OCI-LY1 (cell line): ENCODE measurements at regions not wholly inside any gene's neighbourhood (a gene's known extent, or its start where the extent isn't known, plus 50 kb on each side); places are given as distances from the start of the nearest gene placed in this dataset.

Source experiments
- EZH2 ChIP-seq: fragments of 200-600 bp; sonication (generic), shearing (Covaris generic); IDR thresholded peaks from 2 replicates; pipeline ENCODE4 v1.8.0; 2017; ENCODE audit warnings: borderline replicate concordance, mixed run types, mild to moderate bottlenecking, antibody characterized with exemption, low read length, moderate library complexity, mixed read lengths
- TF ChIP-seq, protein P1 (sequence below): fragments of 200-600 bp; sonication (generic), shearing (Covaris generic); IDR thresholded peaks from 2 replicates; pipeline ENCODE4 v1.5.1; 2017; ENCODE audit warnings: mild to moderate bottlenecking, antibody characterized with exemption, low read length, moderate library complexity, mixed read lengths

GRCh38 chr19:32101206-32101605, 244.2 kb upstream of the ZNF507 start:
- TF ChIP-seq, protein P1, sequence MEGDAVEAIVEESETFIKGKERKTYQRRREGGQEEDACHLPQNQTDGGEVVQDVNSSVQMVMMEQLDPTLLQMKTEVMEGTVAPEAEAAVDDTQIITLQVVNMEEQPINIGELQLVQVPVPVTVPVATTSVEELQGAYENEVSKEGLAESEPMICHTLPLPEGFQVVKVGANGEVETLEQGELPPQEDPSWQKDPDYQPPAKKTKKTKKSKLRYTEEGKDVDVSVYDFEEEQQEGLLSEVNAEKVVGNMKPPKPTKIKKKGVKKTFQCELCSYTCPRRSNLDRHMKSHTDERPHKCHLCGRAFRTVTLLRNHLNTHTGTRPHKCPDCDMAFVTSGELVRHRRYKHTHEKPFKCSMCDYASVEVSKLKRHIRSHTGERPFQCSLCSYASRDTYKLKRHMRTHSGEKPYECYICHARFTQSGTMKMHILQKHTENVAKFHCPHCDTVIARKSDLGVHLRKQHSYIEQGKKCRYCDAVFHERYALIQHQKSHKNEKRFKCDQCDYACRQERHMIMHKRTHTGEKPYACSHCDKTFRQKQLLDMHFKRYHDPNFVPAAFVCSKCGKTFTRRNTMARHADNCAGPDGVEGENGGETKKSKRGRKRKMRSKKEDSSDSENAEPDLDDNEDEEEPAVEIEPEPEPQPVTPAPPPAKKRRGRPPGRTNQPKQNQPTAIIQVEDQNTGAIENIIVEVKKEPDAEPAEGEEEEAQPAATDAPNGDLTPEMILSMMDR: no peak
- TF ChIP-seq EZH2: no peak
